HFF-Myc (cell line): ENCODE measurements at regions not wholly inside any gene's neighbourhood (a gene's known extent, or its start where the extent isn't known, plus 50 kb on each side); places are given as distances from the start of the nearest gene placed in this dataset.

Experiments used
- DNase-seq: peaks from one replicate; pipeline ENCODE4 v3.0.0-alpha.2; 2011; ENCODE audit warnings: low read depth; ENCODE audit errors: extremely low read depth
- H3K4me3 ChIP-seq: replicated peaks from 2 replicates; pipeline ENCODE4 v1.5.1; 2011; ENCODE audit warnings: low read depth, mild to moderate bottlenecking, control low read depth, low read length
- TF ChIP-seq, protein P1 (sequence below): IDR thresholded peaks from 2 replicates; pipeline ENCODE4 v1.5.1; 2012; ENCODE audit warnings: mild to moderate bottlenecking, low read depth, low read length, control low read depth; ENCODE audit errors: missing control alignments

DNA sequence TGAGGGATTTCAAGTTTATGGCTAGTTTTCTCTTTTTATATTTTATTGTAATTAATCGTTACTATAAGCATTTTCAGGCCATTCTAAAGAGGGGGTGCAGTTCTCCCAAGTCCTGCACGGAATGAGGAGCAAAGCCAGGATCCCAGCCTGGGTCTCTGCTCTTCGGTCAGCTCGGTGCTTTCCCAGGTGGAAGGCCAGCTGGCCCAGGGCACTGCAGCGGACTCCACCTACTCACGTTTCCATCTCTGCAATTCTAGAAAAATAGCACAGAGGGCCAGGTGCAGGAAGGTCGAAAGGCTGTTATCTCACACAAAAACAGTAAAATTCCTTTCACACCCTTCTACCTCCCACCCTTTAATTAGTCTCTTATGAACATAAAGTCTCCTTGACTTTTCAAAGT, 59.5 kb upstream of the HES1 start:
- no peak for DNase-seq
- H3K4me3 ChIP-seq, result no peak overlapping the region
- TF ChIP-seq, protein P1, sequence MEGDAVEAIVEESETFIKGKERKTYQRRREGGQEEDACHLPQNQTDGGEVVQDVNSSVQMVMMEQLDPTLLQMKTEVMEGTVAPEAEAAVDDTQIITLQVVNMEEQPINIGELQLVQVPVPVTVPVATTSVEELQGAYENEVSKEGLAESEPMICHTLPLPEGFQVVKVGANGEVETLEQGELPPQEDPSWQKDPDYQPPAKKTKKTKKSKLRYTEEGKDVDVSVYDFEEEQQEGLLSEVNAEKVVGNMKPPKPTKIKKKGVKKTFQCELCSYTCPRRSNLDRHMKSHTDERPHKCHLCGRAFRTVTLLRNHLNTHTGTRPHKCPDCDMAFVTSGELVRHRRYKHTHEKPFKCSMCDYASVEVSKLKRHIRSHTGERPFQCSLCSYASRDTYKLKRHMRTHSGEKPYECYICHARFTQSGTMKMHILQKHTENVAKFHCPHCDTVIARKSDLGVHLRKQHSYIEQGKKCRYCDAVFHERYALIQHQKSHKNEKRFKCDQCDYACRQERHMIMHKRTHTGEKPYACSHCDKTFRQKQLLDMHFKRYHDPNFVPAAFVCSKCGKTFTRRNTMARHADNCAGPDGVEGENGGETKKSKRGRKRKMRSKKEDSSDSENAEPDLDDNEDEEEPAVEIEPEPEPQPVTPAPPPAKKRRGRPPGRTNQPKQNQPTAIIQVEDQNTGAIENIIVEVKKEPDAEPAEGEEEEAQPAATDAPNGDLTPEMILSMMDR, result no peak

DNA sequence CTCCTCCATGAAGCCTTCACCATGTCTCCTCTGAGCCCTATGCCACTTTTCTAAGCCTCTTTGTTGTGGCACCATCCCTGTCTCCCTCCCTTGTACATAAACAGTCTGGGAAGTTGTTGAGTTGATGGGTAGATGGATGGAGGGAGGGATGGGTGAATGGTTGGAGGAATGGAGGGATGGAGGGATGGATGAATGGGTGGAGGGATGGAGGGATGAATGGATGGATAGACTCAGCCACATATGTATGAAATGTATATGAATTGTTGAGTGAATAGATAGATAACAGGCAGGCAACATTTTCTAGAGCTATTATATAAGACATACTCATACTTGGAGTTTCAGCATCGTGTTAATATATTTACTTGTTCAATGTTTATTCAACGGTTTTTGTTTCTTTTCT, 58.3 kb upstream of the HES1 start:
- no peak for DNase-seq
- no peak overlapping the region for H3K4me3 ChIP-seq
- TF ChIP-seq, protein P1, result no peak

DNA sequence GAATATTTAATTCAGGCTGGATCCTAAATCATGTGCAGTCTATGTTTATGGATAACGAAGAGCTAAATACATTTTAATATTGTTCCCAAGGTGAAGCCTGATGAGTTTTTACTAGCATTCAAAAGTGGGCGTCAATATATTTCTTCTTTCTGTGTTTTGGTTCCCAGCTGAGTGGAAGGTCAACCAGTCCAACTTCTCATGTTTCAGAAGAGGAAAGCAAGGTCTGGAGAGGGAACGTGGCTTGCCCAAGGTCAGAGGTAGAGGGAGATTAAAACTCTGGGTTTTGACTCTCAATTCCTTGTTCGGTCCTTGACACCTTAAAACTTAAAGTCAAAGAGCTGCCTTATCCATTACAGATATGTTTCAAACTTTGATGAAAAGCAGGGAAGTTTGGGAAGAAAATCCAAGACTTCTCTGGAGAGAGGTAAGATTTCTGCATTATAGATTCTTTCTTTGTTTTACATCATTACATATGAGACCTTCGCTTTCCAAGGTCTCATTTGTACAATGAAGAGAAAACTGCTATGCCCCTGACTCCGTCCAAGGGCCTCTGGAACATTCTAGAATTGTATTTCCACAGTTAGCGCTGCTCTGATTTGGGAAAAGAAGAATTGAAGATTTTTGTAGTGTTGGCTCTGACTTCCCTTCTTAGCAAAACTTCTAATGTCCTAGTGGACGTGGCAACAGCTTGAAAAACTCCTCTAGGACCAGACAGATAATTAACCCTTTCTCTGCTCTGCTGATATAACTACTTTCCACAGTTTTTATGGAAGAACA, 57.7 kb upstream of the HES1 start:
- TF ChIP-seq, protein P1, result no peak
- no peak for DNase-seq

DNA sequence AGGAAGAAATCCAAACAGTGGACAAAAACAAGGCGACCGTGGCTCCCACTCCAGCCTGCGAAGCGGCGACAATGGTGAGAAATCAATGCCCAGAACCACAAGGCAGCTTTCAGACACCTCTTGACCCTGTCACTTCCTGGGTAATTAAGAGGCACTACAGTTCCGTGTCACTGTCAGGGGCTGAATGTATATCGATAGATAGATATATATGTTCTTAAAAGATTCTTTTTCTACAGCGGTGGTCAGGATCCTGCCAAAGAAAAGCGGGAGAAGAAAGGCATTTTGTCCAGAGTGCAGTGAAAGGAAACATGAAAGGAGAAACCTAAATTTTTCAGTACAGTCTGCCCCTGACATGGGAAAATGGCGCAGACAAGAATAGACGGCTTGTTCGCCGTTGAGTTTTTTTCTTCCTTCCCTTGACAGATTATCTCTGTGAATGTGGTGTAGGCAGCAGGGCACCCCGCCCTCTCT, 56.2 kb upstream of the HES1 start:
- TF ChIP-seq, protein P1, result no peak
- no peak for DNase-seq
- no peak overlapping the region for H3K4me3 ChIP-seq

More for the DNA sequence above, 57.7 kb upstream of the HES1 start:
- H3K4me3 ChIP-seq, result no peak overlapping the region

DNA sequence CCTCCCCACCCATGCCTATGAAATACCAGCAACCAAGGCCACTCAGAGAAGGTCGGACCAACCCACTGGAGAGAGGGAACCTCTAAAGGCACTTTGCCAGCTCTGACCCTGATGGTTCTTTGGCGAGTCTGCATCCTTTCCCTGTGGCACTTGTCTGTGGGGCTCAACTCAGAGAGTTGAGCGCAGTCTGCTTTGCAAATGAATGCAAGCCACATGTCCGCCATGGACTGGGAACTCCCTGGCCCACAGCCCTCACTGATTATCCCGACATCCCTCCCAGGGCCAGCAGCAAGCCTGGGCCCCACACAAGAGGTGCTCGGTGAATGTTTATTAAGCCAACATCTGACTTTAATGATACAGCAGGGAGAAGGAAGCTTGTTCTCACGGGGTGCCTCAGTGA, 55.5 kb upstream of the HES1 start:
- TF ChIP-seq, protein P1, result no peak
- DNase-seq, result no peak
- no peak overlapping the region for H3K4me3 ChIP-seq

DNA sequence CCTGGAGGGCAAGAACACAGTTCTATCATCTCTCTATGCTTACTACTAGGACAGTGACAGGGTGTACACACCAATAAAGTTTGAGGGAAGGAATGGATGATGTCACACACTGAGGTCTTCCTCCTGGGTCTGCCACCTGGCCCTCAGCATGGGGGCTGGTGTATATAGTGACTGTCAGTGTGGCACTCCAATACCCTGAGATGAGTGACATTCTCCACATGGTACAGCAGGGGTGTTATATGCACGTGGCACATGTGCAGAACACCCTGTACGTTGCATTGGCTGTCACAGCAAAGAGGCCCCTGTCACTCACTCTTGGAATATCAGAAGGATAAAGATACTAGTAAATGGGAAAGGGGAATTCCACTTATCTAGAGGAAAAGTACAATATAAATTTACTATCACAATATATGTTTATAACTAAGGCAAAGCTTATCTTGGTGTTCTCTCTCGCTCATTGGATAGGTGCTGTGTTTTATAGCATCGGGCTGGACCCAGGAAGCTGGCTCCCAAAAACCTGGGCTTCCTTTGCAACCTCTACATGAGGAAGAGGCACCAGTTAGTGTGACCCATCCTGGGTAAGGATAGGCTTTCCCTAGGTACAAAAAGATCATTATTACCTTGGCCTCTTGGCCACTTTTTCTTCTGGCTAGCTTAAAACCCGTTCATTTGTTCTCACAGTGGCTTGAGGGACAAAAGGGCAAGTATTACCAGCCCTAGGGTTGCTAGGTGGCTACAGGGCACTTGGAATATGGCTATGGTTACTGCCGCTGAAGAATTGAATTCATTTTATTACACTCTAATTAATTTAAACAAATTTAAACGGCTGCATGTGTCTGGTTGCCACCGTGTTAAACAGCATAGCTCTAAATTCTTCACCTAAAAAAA, 54.8 kb upstream of the HES1 start:
- TF ChIP-seq, protein P1, result no peak
- no peak for DNase-seq
- H3K4me3 ChIP-seq, result no peak overlapping the region
